H1 (cell line): ENCODE measurements at regions not wholly inside any gene's neighbourhood (a gene's known extent, or its start where the extent isn't known, plus 50 kb on each side); places are given as distances from the start of the nearest gene placed in this dataset.

Source experiments
- CTCF ChIA-PET: fragments of 300-600 bp; sonication (Branson Sonifier 250); formaldehyde crosslinking; loops from one replicate; lab custom pipeline; 2021; ENCODE audit not compliant: partially characterized antibody; lab: Charles Lee
- POLR2A ChIA-PET: fragments of 300-600 bp; sonication (Branson Sonifier 250); formaldehyde crosslinking; loops from one replicate; lab custom pipeline; 2021; ENCODE audit warnings: inconsistent platforms; ENCODE audit not compliant: partially characterized antibody; lab: Charles Lee
- DNase-seq, 2 experiments: peaks; one replicate each; pipeline versions ENCODE4 v3.0.0 to v3.0.0-alpha.2; 2010 to 2022; ENCODE audit warnings: low spot score in 2 of 2, low read depth in 1 of 2, mixed read lengths in 1 of 2
- FAIRE-seq: peaks from 2 replicates; lab custom pipeline; 2011; peaks lifted over from hg19 to GRCh38; lab: Jason Lieb, UNC
- H2AFZ ChIP-seq: 2 replicates; pipeline ENCODE4 v1.8.1; 2012; ENCODE audit warnings: low read length, inconsistent platforms
- H2AK5ac ChIP-seq: 2 replicates; pipeline ENCODE4 v1.6.1; 2013; ENCODE audit warnings: low read depth, low read length
- H2BK120ac ChIP-seq: replicated peaks from 2 replicates; pipeline ENCODE3; 2013; ENCODE audit warnings: low read depth, low read length, inconsistent platforms
- H2BK12ac ChIP-seq: 2 replicates; pipeline ENCODE4 v1.6.1; 2013; ENCODE audit warnings: low read depth, low read length
- H2BK15ac ChIP-seq: 2 replicates; pipeline ENCODE4 v1.6.1; 2013; ENCODE audit warnings: low read length
- H2BK20ac ChIP-seq: 2 replicates; pipeline ENCODE4 v1.6.1; 2013; ENCODE audit warnings: low read length
- H2BK5ac ChIP-seq: 2 replicates; pipeline ENCODE4 v1.6.1; 2013; ENCODE audit warnings: low read depth, low read length
- H3K14ac ChIP-seq: 2 replicates; pipeline ENCODE4 v1.6.1; 2013; ENCODE audit warnings: inconsistent platforms; ENCODE audit not compliant: insufficient read length
- H3K18ac ChIP-seq: 2 replicates; pipeline ENCODE4 v1.6.1; 2013; ENCODE audit warnings: low read length; ENCODE audit errors: extremely low read depth
- H3K23ac ChIP-seq: 2 replicates; pipeline ENCODE4 v1.6.1; 2013; ENCODE audit warnings: inconsistent platforms; ENCODE audit not compliant: insufficient read length
- H3K23me2 ChIP-seq: 2 replicates; pipeline ENCODE4 v1.6.1; 2013; ENCODE audit warnings: low read depth, low read length
- H3K27ac ChIP-seq: 2 replicates; pipeline ENCODE4 v1.6.1; 2011; ENCODE audit warnings: low read depth, low read length, inconsistent platforms
- H3K27me3 ChIP-seq, 4 experiments: replicated peaks in 1 of 4; 1 replicate in 1 of 4; 2 replicates in 3 of 4; pipeline versions ENCODE4 v1.6.1 to v1.8.1; 2011 to 2013; ENCODE audit warnings: low read length in 3 of 4, mild to moderate bottlenecking in 3 of 4, inconsistent platforms in 2 of 4, mixed read lengths in 2 of 4, moderate library complexity in 1 of 4; ENCODE audit not compliant: control insufficient read depth in 3 of 4, insufficient read depth in 3 of 4; ENCODE audit errors: extremely low read depth in 1 of 4
- H3K36me3 ChIP-seq, 4 experiments: 2 replicates each; pipeline versions ENCODE4 v1.6.1 to v1.8.1; 2011 to 2013; ENCODE audit warnings: mild to moderate bottlenecking in 4 of 4, low read length in 3 of 4, moderate library complexity in 2 of 4, control low read depth in 1 of 4, inconsistent platforms in 1 of 4; ENCODE audit not compliant: insufficient read depth in 4 of 4, control insufficient read depth in 2 of 4
- H3K4ac ChIP-seq: replicated peaks from 2 replicates; pipeline ENCODE3; 2013; ENCODE audit warnings: low read length, low read depth, mixed read lengths, inconsistent platforms; ENCODE audit not compliant: insufficient read length
- H3K4me1 ChIP-seq, 4 experiments: replicated peaks in 1 of 4; 1 replicate in 1 of 4; 2 replicates in 3 of 4; pipeline versions ENCODE4 v1.6.1 to v1.8.1; 2011 to 2013; ENCODE audit warnings: low read length in 3 of 4, inconsistent platforms in 2 of 4, mixed read lengths in 1 of 4; ENCODE audit not compliant: insufficient read depth in 4 of 4, control insufficient read depth in 3 of 4
- H3K4me2 ChIP-seq, 2 experiments: 2 replicates each; pipeline versions ENCODE4 v1.6.1 to v1.8.1; 2011 to 2013; ENCODE audit warnings: low read depth in 2 of 2, low read length in 2 of 2, control low read depth in 1 of 2, inconsistent platforms in 1 of 2, mild to moderate bottlenecking in 1 of 2; ENCODE audit not compliant: insufficient read depth in 1 of 2
- H3K4me3 ChIP-seq, 4 experiments: fragments of 200-600, 300-600 bp in 1 of 4; sonication (generic), shearing (Covaris generic), sonication (Bioruptor Twin) in 1 of 4; 2 replicates each; pipeline versions ENCODE4 v1.5.1 to v1.8.1; 2011 to 2016; ENCODE audit warnings: low read length in 4 of 4, low read depth in 3 of 4, control low read depth in 2 of 4, inconsistent platforms in 2 of 4, mild to moderate bottlenecking in 2 of 4, mixed read lengths in 1 of 4, moderate library complexity in 1 of 4; ENCODE audit not compliant: insufficient read depth in 2 of 4; ENCODE audit errors: extremely low read depth in 1 of 4
- H3K56ac ChIP-seq: replicated peaks from 2 replicates; pipeline ENCODE3; 2013; ENCODE audit warnings: low read depth, mild to moderate bottlenecking, mixed read lengths, low read length, inconsistent platforms; ENCODE audit not compliant: insufficient read length
- H3K79me1 ChIP-seq: 2 replicates; pipeline ENCODE4 v1.6.1; 2013; ENCODE audit warnings: low read depth, low read length, control low read depth
- H3K79me2 ChIP-seq, 2 experiments: 2 replicates each; pipeline versions ENCODE4 v1.6.1 to v1.8.1; 2012 to 2013; ENCODE audit warnings: low read length in 2 of 2, mild to moderate bottlenecking in 2 of 2, inconsistent platforms in 1 of 2; ENCODE audit not compliant: insufficient read depth in 2 of 2, control insufficient read depth in 1 of 2
- H3K9ac ChIP-seq, 4 experiments: replicated peaks in 1 of 4; 1 replicate in 1 of 4; 2 replicates in 3 of 4; pipeline versions ENCODE4 v1.6.1 to v1.8.1; 2011 to 2013; ENCODE audit warnings: low read depth in 3 of 4, low read length in 3 of 4, control low read depth in 2 of 4, mild to moderate bottlenecking in 2 of 4, moderate library complexity in 2 of 4, inconsistent platforms in 1 of 4; ENCODE audit errors: extremely low read depth in 1 of 4
- H3K9me3 ChIP-seq, 2 experiments: 2 replicates each; pipeline versions ENCODE4 v1.6.1 to v1.8.1; 2012 to 2013; ENCODE audit warnings: mild to moderate bottlenecking in 2 of 2, moderate library complexity in 2 of 2, control low read depth in 1 of 2, inconsistent platforms in 1 of 2, low read depth in 1 of 2, low read length in 1 of 2, mixed read lengths in 1 of 2; ENCODE audit not compliant: insufficient read depth in 2 of 2
- H4K20me1 ChIP-seq, 2 experiments: replicated peaks in 1 of 2; 2 replicates each; pipeline versions ENCODE3 to v1.8.1; 2011 to 2013; ENCODE audit warnings: inconsistent platforms in 2 of 2, low read length in 2 of 2, mild to moderate bottlenecking in 1 of 2; ENCODE audit not compliant: insufficient read depth in 2 of 2, control insufficient read depth in 1 of 2
- H4K5ac ChIP-seq: 2 replicates; pipeline ENCODE4 v1.6.1; 2013; ENCODE audit warnings: low read length, low read depth, mixed read lengths, inconsistent platforms; ENCODE audit not compliant: insufficient read length
- H4K8ac ChIP-seq: 2 replicates; pipeline ENCODE4 v1.8.0; 2013; ENCODE audit warnings: mild to moderate bottlenecking, moderate library complexity, low read length, inconsistent platforms; ENCODE audit not compliant: insufficient read depth; ENCODE audit errors: extremely low read depth
- H4K91ac ChIP-seq: replicated peaks from 2 replicates; pipeline ENCODE3; 2013; ENCODE audit warnings: low read length, mixed read lengths, inconsistent platforms; ENCODE audit not compliant: insufficient read length
- CEBPB ChIP-seq: IDR thresholded peaks from 2 replicates; pipeline ENCODE4 v1.6.1; 2012; ENCODE audit warnings: low read depth, low read length
- CTBP2 ChIP-seq: IDR thresholded peaks from 2 replicates; pipeline ENCODE4 v1.7.0; 2011; ENCODE audit warnings: borderline replicate concordance, mild to moderate bottlenecking, moderate library complexity, mixed read lengths, low read length; ENCODE audit not compliant: insufficient read depth, insufficient read length
- E2F6 ChIP-seq: IDR thresholded peaks from 2 replicates; pipeline ENCODE4 v1.6.1; 2012; ENCODE audit warnings: inconsistent platforms
- NRF1 ChIP-seq: IDR thresholded peaks from 2 replicates; pipeline ENCODE4 v1.6.1; 2011; ENCODE audit warnings: mild to moderate bottlenecking, low read depth, low read length, improper control_type of control experiment
- POLR2A ChIP-seq, 2 experiments: IDR thresholded peaks; 1 replicate in 1 of 2; 2 replicates in 1 of 2; pipeline ENCODE4 v1.6.1; 2011; ENCODE audit warnings: low read depth in 2 of 2, low read length in 2 of 2, mild to moderate bottlenecking in 2 of 2; ENCODE audit errors: control extremely low read depth in 1 of 2
- RFX5 ChIP-seq: IDR thresholded peaks from 2 replicates; pipeline ENCODE4 v1.6.1; 2011; ENCODE audit warnings: low read depth, low read length, improper control_type of control experiment, borderline replicate concordance
- SAP30 ChIP-seq: fragments of 300-600 bp; sonication (generic); IDR thresholded peaks from 2 replicates; pipeline ENCODE4 v1.7.1; 2012; ENCODE audit warnings: low read length, moderate library complexity, mild to moderate bottlenecking, inconsistent platforms; ENCODE audit not compliant: insufficient read depth, insufficient replicate concordance
- SIN3A ChIP-seq, 2 experiments: IDR thresholded peaks in 1 of 2; conservative IDR thresholded peaks in 1 of 2; 2 replicates each; pipeline ENCODE4 v1.6.1; 2011 to 2012; ENCODE audit warnings: low read length in 2 of 2, improper control_type of control experiment in 1 of 2, low read depth in 1 of 2, mild to moderate bottlenecking in 1 of 2
- SIRT6 ChIP-seq: IDR thresholded peaks from one replicate; pipeline ENCODE4 v1.7.1; 2012; ENCODE audit warnings: low read length, inconsistent platforms
- WGBS, 2 experiments: shearing (Covaris generic) in 1 of 2; methylation state at CpG; one replicate each; pipeline versions ENCODE4 v1.1.6 to v1.1.7; 2013 to 2015; ENCODE audit warnings: low lambda C conversion rate in 2 of 2, mixed read lengths in 2 of 2, inconsistent platforms in 1 of 2, low coverage in 1 of 2, missing lambda C conversion rate in 1 of 2; ENCODE audit not compliant: insufficient replicate concordance in 2 of 2, insufficient coverage in 1 of 2, insufficient read length in 1 of 2; ENCODE audit errors: extremely low coverage in 1 of 2, missing lambda C conversion rate in 1 of 2; 5-methylcytosine and 5-hydroxymethylcytosine counted together
- TF ChIP-seq, protein P1 (sequence below): IDR thresholded peaks from 2 replicates; pipeline ENCODE4 v1.6.1; 2011; ENCODE audit warnings: low read depth, mild to moderate bottlenecking, low read length; ENCODE audit not compliant: insufficient read depth
- TF ChIP-seq, protein P2 (sequence below), 3 experiments: IDR thresholded peaks; 1 replicate in 2 of 3; 2 replicates in 1 of 3; pipeline versions ENCODE4 v1.5.1 to v1.6.1; 2011; ENCODE audit warnings: low read length in 3 of 3, mild to moderate bottlenecking in 3 of 3, inconsistent platforms in 2 of 3, low read depth in 1 of 3, moderate library complexity in 1 of 3; ENCODE audit not compliant: insufficient read depth in 1 of 3; ENCODE audit errors: control extremely low read depth in 1 of 3

DNA sequence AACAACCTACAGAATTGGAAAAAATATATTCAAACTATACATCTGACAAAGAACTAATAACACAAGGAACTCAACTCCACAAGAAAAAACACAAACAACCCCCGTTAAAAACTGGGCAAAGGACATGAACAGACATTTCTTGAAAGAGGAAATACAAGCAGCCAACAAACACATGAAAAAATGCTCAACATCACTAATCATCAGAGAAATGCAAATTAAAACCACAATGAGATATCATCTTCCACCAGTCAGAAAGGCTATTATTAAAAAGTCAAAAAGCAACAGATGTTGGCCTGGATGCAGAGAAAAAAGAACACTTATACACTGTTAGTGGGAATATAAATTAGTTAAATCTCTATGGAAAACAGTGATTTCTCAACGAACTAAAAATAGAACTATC, 82.6 kb upstream of the CCDC91 start:
- no peaks in the 10 kb centered on the region for H3K9me3 ChIP-seq
- no peak overlapping the region for H2BK120ac ChIP-seq
- WGBS, 2 experiments: 89% methylated on average over 2 of the region's 2 CpGs; no CpG with 5 or more reads in 1 of the 2 experiments
- DNase-seq (no peak), FAIRE-seq (no peak)
- H4K20me1 ChIP-seq: no peaks in the 10 kb centered on the region
- H2BK5ac ChIP-seq: no peak overlapping the region
- no peak overlapping the region for H3K14ac ChIP-seq
- H3K27ac ChIP-seq: no peak overlapping the region
- no peak overlapping the region for H4K5ac ChIP-seq
- no peaks in the 10 kb centered on the region for H3K36me3 ChIP-seq
- H2BK12ac ChIP-seq: no peak overlapping the region
- no peak overlapping the region for H2AFZ ChIP-seq
- H3K79me2 ChIP-seq: no peaks in the 10 kb centered on the region
- H3K18ac ChIP-seq: no peak overlapping the region
- H3K4ac ChIP-seq: no peak overlapping the region
- no peaks in the 10 kb centered on the region; the same call in 1 of the 2 replicates for H3K23me2 ChIP-seq
- H3K4me1 ChIP-seq: no peaks in the 10 kb centered on the region
- H2AK5ac ChIP-seq: no peak overlapping the region
- no peak overlapping the region for H4K91ac ChIP-seq
- H3K9ac ChIP-seq: no peak overlapping the region
- H3K4me2 ChIP-seq: no peak overlapping the region
- CTCF ChIA-PET: no interaction called here
- POLR2A ChIA-PET: no interaction called here
- H3K56ac ChIP-seq: no peak overlapping the region
- no peak overlapping the region for H3K23ac ChIP-seq
- H4K8ac ChIP-seq: no peak overlapping the region
- no peak overlapping the region for H2BK15ac ChIP-seq
- H2BK20ac ChIP-seq: no peak overlapping the region
- no peaks in the 10 kb centered on the region for H3K27me3 ChIP-seq
- no peaks in the 10 kb centered on the region for H3K79me1 ChIP-seq
- H3K4me3 ChIP-seq: no peak overlapping the region
- TF ChIP-seq SAP30 (no peak), SIRT6 (no peak), E2F6 (no peak), POLR2A (IDR thresholded peaks at IDR 0.05; ENCODE audit: control extremely low read depth in 1 of 2, low read depth in 2 of 2, low read length in 2 of 2) (no peak), RFX5 (no peak), CEBPB (no peak), CTBP2 (no peak), SIN3A (conservative IDR thresholded peaks at IDR 0.05 in 1 of 2, IDR thresholded peaks at IDR 0.05 in 1 of 2; ENCODE audit: low read depth in 1 of 2, low read length in 2 of 2) (no peak), NRF1 (no peak)
- TF ChIP-seq, protein P1, sequence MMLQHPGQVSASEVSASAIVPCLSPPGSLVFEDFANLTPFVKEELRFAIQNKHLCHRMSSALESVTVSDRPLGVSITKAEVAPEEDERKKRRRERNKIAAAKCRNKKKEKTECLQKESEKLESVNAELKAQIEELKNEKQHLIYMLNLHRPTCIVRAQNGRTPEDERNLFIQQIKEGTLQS: no peak
- TF ChIP-seq, protein P2, sequence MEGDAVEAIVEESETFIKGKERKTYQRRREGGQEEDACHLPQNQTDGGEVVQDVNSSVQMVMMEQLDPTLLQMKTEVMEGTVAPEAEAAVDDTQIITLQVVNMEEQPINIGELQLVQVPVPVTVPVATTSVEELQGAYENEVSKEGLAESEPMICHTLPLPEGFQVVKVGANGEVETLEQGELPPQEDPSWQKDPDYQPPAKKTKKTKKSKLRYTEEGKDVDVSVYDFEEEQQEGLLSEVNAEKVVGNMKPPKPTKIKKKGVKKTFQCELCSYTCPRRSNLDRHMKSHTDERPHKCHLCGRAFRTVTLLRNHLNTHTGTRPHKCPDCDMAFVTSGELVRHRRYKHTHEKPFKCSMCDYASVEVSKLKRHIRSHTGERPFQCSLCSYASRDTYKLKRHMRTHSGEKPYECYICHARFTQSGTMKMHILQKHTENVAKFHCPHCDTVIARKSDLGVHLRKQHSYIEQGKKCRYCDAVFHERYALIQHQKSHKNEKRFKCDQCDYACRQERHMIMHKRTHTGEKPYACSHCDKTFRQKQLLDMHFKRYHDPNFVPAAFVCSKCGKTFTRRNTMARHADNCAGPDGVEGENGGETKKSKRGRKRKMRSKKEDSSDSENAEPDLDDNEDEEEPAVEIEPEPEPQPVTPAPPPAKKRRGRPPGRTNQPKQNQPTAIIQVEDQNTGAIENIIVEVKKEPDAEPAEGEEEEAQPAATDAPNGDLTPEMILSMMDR (IDR thresholded peaks at IDR 0.05; ENCODE audit: control extremely low read depth in 1 of 3, insufficient read depth in 1 of 3, low read depth in 1 of 3, low read length in 3 of 3): no peak
